ENCODE measurements at regions not wholly inside any gene's neighbourhood (a gene's known extent, or its start where the extent isn't known, plus 50 kb on each side); places are given as distances from the start of the nearest gene placed in this dataset.
"Not testable (repeated sequence)": the region's sequence is repeated elsewhere in the genome, so short reads cannot be mapped to it uniquely, and the experiment has no call there.

DNA sequence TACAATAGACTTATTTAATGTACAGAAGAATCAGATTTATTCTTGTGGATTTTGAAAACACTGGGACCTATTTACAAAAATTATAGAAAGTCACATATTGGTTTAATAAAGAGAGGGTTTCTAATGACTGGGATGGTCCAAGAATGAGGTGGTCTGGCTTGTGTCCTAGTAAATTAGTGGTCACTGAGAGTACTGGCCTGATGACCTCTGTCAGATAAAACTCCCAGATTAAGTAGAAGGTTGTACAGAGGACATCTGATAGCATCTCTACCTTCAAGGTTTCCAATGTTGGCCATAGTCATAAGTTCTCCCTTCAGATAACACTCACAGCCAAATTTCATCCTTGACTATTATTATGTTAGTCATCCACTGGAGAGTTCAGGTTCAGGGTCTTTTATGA, 692.9 kb downstream of the MTRR start:
- DNase-seq (ENCODE audit: low spot score): no peak

DNA sequence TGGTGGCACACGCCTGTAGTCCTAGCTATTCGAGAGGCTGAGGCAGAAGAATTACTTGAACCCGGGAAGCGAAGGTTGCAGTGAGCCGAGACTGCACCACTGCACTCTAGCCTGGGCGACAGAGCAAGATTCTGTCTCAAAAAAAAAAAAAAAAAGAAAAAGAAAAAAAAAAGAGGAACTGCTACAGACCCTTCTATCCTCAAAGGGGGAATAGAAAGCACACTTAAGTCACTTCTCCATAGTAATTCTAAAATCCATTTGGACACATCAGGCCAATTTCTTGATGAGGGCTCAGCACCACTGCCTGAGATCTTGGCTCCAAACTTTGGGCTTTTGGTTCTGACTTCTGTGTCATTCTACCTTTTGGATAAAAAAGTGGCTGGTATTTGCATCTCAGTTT, 694.6 kb downstream of the MTRR start:
- DNase-seq (ENCODE audit: low spot score): not testable (repeated sequence)

DNA sequence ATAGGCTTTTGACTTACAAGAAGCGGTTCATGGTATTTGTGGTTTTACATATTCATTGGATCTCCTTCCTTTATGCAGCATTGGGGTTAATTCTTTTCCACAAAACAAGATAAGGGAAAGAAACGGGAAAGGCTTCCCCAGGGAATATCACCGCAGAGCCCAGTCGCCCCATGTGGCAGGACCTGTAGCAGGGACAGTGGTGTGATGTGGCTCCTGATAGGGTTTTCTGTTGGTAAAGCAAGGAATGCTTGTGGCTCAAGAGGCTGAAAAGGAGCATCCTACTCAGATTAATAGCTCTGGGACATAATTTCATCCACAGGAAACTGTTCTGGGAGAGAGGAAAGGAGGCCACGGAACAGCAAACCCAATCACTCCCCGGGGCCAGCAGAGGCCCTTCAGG, 699.9 kb downstream of the MTRR start:
- no peak for DNase-seq (ENCODE audit: low spot score)

DNA sequence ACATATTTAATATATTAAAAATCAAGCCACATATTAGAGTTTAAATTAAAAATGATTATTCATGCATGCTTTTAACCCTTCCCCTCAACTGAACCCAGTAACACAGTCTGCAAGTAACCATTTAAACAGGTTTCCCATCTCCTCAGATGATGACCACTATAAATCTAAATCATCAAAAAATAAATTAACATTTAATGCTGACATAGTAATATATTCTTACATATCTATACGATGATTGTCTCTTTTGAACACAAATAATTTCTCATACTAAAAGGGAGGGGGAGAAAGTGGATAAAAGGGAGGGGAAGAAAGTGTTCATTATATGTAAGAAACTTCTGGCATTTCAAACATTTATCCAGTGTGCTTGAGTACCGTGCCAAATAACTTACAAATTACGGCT, 701.6 kb downstream of the MTRR start:
- DNase-seq (ENCODE audit: low spot score): no peak

DNA sequence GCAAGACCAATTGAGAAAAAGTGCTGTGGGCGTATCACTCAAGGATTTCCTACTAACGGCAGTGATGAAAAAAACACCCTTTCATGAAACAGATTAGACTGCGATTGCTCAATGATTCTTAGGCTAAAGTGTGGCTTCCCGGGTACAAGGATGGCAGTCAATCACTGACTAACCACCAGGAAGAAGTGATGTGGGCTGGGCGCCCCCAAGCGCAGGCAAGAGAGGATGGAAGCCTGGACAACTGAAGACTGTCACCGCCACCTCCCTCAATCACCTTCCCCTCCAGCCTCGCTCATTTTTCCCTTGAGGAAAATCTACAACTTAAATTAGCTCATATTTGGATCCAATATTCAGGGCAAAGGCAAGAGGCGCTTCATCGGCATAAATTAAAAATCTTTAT, 707.2 kb downstream of the MTRR start:
- no peak for DNase-seq (ENCODE audit: low spot score)

DNA sequence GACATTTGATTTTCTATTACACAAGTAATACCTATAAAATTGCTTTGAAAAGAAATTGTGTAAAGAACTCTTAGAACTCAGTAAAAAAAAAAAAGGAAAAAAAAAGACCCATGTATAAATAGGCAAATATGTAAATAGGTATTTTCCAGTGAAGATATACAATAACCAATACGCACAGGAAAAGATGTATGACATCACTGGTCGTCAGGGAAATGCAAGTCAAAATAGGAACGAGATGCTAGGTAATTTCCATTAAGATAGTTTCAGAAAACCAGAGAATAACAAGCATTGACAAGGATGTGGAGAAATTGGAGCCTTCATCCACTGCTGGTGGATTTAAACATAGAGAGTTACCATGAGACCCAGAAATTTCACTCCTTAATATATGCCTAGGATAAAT, 708.8 kb downstream of the MTRR start:
- no peak for DNase-seq (ENCODE audit: low spot score)

DNA sequence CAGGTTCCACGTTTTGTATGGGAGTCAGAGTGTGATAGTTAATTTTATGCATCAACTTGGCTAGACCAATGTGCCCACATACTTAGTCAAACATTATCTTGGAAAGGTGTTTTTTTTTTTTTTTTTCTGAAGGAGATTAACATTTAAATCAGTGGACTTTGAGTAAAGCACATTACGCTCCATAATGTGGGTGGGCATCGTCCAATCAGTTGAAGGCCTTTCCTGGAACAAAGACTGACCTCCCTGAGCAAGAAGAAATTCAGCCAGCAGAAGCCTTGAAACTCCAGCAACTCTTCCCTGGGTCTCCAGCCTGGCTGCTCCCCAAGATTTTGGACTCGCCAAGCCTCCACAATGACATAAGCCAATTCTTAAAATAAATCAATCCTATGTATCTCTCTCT, 711.4 kb downstream of the MTRR start:
- no peak for DNase-seq (ENCODE audit: low spot score)

DNA sequence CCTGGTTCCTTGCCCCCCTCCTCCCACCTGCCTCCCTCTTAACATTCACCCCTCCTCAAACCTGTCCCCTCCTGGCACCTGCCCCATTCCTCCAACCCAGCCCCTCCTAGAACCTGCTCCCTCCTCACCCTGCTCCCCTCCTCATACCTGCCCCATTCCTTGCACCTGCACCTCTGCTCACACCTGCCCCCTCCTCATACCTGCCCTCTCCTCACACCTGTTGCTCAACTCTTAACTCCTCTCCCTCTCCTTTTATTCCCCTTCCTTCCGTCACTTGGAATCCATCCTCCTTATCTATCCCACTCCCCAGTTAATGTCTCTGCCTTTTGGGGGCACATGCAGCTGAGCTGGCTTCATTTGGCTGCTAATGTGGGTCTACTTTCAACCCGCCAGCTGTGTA, 712.1 kb downstream of the MTRR start:
- DNase-seq (ENCODE audit: low spot score): no peak

DNA sequence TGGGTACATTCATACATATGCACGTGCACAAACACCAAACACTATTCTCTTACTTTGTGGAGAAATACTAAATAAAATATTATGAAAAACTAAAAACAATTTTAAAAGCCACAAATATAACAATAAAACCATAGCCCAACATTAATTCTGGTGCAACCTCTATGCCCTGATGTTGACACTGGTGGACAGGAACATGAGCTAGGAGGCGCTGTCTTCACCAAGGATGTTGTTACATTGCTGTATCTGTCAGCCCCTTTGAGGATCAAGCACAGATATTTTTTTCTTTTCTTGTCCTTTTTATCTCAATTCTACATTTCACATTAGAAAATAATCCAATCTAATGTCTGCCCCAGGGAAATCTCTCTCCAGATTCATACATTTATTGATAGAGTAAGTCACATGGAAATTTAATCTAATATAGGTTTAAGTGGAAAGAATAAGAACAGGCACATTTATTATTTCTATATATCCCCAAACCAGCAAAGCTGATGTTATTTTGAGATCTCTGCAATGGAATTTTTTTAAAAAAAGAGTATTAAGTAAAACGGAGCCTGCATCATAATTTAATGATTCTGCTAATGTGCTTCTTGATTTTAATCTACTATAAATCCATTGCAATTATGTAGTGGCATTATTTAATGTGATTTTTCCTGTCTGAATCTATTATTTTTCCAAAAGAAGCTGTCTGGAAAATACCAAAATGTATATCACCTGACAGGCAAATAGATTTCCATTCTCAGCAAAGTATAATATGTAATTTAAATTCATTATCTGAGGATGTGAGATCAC, 716.5 kb downstream of the MTRR start:
- no peak for DNase-seq (ENCODE audit: low spot score)

DNA sequence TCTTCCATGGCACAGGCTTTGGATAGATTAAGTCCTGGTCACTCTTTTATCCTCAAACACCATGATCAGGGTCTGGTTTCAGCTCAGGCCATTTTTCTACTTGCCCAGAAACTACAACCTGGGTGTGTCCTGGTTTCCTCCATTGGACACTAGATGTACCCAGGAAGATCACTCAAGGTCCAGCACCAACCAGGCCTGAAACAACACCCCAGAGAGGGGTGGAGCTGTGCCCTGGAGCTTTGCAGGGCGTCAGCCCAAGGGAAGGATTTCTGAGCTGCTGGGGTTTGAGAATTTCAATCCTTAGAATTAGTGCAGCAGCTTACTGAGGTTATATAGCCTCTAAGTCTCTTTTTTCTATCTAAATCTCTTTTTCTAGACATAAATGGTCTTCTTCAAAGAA, 722.0 kb downstream of the MTRR start:
- DNase-seq (ENCODE audit: low spot score): no peak

DNA sequence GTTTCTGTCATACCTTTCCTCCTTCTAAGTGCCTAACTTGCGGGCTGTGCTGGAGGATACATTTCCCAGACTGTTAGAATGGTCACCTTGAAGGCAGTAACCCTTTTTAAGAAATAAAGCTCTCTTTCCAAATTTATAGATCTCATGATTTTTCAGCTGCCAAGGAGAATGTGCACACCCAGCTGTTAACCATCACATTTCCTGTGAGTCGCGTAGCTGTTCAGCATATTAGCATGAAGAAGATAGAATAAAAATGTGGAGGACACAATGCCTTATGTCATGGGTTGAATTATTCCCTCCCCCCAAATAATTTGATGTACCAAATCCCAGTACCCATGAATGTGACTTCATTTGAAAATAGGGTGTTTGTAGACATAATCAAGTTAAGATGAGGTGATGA, 729.4 kb downstream of the MTRR start:
- no peak for DNase-seq (ENCODE audit: low spot score)

DNA sequence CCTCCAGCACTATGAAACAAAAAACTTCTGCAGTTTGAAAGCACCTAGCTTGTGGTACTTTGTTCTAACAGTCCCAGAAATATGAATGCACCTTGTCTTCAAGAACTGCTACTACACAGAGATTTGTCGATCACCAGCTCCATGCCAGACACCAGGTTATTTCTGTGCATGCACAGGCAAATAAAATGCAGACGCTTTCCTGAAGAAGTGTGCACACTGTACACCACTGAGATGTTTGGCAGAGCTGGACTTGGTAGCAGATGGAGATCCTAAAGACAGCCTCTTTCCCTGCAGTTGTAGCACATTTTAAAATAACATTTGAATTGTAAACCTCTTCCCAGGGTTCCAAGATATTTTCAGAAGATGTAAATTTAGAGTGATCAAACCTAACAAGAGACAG, 730.0 kb downstream of the MTRR start:
- DNase-seq (ENCODE audit: low spot score): no peak

DNA sequence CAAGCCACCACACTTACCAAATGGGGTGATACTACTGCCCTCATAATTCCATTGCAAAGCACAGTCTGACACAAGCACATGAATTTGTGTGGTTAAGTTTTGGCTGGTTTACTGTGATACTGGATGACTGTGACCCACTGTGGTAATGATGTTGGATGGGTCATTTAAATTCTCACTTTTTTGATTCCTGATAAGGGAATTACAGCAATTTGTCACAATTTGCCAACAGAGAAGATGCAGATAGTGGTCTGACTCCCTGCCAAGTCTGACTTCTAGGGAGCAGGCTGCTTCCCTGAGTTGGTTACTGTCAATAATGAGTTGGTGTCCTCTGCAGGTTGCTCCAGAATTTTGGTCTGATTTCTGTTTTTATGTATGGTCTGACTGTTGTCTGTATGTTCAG, 731.9 kb downstream of the MTRR start:
- no peak for DNase-seq (ENCODE audit: low spot score)

DNA sequence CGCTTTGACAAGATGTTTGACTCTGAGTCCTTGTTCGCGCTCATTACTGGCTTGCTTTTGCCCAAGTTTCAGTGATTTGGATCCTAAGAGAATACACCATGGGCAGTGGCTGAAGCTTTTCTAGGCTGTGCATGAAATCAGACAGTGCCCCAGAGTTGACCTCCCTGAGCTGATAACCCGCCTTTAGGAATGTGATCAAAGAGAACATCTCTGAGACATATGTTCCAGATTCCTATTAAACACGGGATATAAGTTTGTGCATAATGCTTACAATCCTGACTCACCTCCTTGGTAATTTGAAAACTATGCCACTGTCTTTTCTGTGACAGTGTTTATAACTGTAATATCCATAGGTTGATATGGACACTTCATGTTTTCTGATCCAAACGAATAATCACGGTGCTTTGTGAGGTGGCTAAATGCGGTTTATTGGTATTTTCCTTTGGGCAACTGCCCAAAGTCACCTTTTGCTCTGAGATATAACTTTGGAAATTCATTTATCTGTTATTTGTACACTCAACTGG, 732.9 kb downstream of the MTRR start:
- no peak for DNase-seq (ENCODE audit: low spot score)

DNA sequence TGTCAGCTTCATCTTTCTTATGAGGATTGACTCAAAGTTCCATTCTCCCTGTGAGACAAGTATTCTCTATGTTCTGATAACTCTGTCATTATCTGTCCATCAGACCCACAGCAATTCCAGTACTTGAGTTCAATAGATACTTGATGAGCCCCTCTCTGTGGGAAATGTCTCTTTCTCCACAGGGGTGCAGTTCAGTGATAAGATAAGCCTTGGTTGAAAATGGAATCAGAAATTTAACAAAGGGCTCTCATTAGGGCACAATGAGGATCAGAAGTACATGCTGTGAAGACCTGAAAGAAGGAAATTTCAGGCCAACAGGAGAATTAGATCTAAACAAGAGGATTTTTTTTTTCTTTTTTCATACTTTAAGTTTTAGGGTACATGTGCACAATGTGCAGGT, 737.3 kb downstream of the MTRR start:
- DNase-seq (ENCODE audit: low spot score): no peak

DNA sequence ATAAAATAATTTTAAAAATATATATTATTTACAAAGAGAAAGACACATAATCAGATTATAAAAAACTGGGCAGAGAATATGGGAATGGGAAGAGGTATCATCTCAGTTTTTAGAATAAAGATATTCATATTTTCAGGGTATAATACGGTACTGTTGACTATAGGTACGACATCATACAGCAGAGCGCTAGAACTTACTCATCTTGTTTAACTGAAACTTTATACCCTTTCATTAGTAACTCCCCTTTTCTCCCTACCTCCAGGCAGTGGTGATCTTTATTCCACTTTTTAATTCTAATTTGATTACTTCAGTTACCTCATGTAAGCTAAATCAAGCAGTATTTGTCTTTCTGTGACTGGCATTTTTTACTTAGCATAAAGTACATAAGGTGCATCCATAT, 742.1 kb downstream of the MTRR start:
- no peak for DNase-seq (ENCODE audit: low spot score)

DNA sequence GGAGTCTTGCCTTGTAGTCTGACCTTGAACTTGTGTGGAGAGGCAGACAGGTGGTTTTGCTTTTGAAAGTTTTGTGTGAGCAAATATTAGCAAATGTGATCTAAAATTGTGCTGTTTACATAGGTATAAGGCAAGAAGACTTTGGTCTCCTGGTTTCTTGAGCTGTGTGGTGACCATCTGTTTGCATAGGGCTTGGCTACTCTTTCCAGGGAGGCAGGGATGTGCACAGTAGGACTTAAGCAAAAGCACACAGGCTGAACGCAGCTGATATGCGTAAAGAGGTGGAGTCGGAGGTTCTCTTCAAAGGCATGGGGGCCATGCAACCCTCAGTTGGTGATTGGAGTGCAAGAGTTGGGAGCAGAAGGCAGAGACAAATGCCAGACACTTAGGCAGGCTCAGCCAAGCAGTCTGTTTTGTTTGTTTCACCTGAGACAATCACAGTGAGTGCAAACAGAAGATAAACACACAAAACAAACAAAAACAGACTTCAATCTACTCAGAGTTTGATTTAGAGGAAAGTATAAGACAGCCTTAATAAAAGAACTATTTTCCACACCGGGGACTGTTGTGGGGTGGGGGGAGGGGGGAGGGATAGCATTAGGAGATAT, 744.2 kb downstream of the MTRR start:
- DNase-seq (ENCODE audit: low spot score): no peak

DNA sequence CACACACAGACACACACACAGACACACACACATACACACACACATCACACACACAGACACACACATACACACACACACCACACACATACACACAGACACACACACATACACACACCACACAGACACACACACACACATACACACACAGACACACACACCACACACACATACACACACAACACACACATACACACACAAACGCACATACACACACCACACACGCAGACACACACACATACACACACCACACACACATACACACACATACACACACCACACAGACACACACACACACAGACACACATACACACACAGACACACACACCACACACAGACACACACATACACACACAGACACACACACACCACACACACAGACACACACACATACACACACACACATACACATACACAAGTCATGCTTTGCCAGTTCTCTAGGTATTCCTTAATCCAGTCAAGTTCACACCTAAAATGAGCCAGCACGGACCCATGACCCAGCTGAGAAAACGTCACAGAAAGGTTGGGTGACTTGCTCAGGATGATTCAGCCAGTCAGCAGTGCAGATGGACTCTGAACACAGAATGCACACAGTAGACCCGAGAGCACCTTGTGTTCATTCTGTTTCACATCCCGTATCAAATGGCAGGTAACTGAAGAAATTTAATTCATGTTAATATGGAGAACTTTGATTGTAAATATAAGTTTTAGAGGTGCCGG, 746.4 kb downstream of the MTRR start:
- no peak for DNase-seq (ENCODE audit: low spot score)

DNA sequence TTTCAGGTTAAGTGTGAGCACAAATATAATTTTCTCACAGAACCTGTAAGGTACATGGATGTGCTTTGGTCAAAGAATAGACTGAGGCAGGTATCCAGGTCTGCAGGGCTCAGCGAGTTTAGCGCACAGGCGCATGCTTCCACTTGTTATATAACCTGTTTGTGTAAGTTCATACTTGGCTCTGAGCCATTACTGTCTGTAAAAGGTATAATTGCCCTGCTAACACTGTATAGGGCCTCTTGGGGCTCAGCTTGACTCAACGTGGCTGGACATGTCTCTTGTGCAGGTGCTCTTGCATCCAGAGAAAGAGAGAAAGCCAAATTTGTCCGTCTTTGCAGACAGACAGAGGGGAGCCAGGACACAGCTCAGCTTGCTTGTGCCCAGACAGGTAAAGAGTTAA, 759.6 kb downstream of the MTRR start:
- no peak for DNase-seq (ENCODE audit: low spot score)

DNA sequence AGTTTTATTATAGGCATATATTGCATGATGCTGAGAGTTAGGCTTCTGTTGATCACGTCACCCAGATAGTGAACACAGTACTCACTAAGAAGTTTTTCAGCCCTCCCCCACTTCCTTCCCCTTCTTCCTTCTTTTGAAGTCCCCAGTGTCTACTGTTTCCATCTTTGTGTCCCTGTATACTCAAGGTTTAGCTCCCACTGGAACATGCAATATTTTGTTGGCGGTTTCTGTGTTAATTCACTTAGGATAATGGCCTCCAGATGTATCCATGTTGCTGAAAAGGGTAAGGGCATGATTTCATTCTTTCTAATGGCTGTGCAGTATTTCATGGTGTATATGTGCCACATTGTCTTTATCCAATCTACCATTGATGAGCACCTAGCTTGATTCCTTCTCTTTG, 764.3 kb downstream of the MTRR start:
- no peak for DNase-seq (ENCODE audit: low spot score)

DNA sequence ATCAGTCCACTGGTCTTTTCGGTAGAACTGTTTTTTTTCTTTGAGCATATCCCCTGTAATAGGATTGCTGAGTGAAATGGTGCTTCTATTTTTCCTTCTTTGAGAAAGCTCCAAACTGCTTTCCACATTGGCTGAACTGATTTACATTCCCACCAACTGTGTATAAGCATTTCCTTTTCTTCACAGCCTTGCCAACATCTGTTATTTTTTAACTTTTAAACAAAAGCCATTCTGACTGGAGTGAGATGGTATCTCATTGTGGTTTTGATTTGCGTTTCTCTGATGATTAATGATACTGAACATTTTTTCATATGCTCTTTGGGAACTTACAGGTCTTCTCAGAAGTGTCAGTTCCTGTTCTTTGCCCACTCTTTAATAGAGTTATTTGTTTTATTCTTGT, 764.7 kb downstream of the MTRR start:
- DNase-seq (ENCODE audit: low spot score): no peak

DNA sequence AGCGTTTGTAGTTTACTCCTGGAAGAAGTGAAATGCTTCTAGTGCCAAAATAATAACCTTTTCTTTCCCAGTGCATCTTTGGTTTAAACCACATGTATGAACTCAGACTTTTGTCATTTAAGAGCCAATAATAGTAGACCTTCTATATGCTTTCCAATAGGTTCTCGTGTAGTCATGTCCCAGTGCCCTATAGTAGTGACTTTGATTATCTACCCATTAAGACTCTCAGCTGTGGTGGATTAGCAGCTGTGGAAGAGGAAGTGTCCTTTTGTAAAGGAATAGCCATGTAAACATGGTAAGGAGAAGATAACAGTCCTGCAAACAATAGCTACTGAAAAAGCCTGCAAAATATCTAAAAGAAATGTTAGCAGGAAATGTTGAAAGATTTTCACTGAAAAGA, 765.3 kb downstream of the MTRR start:
- no peak for DNase-seq (ENCODE audit: low spot score)

DNA sequence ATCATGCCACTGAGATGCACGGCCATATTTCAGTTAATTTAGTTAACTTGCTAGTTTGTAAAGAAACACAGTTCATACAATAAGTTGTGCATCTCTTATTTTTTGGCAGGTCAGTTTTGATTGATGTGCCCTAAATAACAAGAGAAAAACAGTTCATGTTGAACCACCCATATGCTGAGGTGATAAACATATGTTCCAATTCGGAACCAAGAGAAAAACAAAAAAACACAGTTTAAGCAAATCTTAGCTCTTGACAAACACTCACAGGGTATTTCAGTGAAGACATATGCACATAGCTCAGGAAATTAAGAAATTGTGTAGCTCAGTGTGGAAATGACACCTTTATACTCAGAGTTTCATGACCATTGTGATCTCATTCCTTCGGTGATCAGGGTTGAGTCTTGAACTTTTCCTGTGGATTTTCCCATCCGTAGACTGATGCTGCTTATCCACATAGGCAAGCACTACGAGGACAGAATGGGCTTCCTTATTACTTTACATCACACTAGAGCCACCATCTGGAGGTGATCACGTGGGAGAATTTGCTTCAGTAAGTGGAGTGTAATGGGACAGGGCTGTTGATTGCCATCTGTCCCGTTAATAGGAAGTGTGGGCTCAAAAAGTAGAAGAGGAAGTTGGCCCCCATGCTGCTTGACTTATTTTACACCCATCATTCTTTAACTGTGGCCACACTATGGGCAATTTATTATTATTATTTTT, 773.0 kb downstream of the MTRR start:
- no peak for DNase-seq (ENCODE audit: low spot score)

Data from HuH-7 (cell line).